CD4-positive, alpha-beta T cell treated with Interleukin-12 subunit alpha and Interleukin-12 subunit beta, for 1 hour (primary cell): ENCODE measurements at regions not wholly inside any gene's neighbourhood (a gene's known extent, or its start where the extent isn't known, plus 50 kb on each side); places are given as distances from the start of the nearest gene placed in this dataset.

Experiments
- DNase-seq: peaks from one replicate; pipeline ENCODE4 v3.0.0-alpha.2; 2020

DNA sequence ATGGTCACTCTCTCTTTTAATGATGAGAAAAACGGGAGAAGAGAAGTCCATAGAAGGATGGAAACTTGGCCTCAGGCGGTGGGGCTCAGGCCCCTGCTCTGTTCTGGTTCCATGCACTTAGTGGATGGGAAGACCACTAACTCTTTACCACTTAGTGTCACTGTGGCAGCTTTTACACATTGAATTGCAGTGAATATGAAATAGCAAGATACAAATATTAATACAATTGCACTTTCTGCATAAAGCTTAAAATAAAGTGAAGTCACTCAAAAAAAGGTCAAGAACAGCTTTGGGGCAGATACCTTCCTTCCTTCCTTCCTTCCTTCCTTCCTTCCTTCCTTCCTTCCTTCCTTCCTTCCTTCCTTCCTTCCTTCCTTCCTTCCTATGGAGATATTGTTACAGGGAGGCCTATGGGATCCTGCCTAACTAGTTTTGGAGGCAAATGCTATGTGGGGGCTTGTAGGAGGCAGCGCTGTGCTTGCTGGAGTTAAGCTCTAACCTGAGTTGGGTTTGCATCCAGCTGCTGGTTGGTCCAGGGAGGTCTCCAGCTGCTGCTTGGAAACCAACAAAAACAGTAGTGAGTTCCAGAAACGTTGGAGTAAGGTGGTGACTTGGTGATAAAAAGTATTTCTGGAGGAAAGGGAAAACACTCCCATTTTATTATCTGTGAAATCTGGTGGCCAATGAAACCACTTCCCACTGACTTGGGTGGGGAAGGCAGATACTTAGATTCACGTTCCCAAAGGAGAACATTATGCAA, 62.3 kb upstream of the NKX2-2 start:
- DNase-seq, result no peak

DNA sequence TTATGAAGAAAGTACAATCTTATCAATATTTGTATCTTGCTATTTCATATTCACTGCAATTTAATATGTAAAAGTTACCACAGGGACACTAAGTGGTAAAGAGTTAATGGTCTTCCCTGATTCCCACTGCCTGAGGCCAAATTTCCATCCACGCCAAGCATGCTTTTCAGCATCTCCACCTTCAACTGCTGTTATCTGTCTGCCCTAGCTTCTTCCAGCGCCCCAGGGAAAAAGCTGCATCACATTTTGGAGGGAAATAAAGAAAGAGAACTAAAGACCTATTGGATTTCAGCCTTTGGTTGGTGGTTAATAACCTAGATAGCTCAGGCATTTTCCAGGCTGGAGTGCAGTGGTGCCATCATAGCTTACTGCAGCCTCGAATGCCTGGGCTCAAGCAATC, 61.3 kb upstream of the NKX2-2 start:
- DNase-seq, result no peak

DNA sequence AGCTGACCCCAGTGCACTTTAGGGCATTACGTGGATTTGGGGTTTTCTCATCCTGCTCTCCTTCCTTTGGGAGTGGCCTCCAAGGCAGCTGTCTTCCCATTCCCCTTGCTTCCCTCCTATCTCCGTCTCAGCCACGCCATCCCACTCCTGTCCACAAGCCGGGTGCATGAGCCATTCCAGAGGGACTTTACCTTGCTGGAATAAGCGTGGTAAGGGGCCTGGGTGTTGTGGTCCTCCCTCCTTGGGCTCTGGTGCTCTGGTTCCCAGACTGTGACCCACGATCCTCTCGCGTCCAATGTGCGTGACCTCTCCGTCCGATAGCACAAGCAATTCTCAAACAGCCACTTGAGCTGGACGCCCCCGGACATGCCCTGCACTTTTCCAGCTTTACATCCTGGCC, 60.6 kb upstream of the NKX2-2 start:
- no peak for DNase-seq

DNA sequence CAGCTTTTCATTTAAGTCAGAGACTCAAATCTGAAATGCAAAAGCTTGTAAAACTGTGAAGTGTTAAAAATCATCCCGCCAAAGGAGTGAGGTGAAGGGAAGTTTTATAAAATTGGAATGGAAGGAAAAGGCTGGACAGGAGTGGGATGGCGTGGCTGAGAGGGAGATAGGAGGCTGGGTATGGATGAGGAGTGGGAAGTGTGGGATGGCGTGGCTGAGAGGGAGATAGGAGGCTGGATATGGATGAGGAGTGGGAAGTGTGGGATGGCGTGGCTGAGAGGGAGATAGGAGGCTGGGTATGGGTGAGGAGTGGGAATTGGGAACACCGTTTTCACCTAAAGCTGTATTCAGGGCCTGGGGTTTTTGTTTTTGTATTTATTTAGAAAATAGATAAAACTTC, 59.4 kb upstream of the NKX2-2 start:
- DNase-seq, result no peak

DNA sequence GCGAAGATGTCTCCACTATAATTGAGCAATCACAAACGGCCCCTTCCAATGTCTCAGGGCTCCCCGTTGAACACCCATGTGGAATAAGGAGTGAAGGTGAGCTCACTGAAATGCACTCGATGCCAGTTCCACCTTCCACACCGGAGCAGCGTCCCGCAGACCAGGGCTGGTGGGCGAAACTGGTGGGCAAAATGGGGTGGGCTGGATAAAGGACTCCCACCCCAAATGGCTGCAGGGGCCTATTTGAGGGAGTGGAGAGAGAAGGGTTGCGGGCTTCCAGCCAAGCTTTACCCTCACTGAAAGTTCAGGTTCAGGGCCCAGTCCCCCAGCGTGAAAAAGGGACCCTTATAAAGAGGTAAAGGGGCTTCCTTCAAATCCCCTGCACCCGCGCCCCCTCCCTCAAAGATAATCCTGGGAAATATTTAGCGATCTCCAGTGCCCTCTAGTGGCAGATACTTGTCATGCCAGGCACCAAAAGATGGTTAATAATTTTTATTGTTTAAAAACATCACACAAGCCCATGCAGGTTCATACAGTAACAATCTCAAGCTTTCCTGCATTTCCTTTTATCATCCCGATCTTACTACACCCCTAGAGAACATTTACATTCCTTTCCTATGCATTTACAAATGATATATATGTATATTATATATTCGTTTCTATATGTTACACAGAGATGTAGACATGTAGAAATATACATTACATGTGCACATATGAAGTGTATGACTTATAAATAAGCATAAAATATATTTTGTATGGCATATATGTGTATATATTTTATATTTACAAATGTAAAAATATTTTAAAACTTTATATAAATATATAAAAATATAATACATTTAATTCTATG, 58.2 kb upstream of the NKX2-2 start:
- peak; percentile 39 for DNase-seq

DNA sequence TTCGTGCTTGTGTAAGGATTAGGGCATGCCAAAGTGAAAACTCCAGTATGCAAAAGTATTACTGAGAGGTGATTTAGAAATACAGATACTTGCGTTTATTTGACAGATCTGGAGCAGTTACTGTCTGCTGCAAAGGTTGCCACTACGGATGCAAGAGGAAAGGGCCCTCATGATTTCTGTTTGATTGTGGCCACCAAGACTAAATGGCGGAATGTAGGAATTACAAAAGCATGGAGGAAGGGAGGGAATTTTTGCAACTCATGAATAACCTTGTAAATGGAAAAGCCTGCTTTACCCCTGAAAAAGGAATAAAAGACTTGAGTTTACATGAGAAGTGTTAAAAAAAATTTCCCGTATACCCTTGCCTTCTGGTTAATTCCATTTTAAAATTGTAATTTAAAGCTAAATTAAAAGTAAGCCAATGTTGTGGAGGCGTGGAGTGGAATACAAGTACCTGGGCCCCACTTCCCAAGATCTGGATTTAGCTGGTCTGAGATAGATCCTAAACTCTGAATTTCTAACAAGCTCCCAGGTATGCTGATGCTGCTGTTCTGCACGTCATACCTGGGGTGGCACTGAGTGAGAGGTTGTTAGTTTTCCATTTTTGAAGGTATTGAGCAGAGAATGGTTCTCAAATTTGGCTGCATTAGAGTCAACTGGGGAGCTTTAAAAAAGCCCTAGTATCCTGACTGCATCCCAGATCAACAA, 56.6 kb upstream of the NKX2-2 start:
- DNase-seq, result no peak

DNA sequence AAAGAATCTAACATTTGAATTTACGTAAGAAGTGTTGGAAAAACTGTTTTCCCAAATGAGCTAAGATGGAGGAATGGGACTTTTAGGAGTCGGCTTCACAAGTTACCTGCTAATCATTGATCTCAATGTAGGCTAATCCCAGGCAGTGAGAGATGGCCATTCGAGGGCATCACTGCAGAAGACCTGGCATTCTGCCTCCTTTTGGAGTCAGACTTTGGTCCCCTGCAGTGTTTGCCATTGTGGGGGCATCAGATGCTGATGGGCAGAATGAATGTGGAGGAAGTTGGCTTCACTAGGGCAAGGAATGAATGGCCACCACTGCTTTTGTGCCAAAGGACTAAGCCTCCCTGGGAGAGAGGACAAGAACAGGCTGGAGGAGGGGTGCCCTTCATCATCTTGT, 55.7 kb upstream of the NKX2-2 start:
- no peak for DNase-seq

DNA sequence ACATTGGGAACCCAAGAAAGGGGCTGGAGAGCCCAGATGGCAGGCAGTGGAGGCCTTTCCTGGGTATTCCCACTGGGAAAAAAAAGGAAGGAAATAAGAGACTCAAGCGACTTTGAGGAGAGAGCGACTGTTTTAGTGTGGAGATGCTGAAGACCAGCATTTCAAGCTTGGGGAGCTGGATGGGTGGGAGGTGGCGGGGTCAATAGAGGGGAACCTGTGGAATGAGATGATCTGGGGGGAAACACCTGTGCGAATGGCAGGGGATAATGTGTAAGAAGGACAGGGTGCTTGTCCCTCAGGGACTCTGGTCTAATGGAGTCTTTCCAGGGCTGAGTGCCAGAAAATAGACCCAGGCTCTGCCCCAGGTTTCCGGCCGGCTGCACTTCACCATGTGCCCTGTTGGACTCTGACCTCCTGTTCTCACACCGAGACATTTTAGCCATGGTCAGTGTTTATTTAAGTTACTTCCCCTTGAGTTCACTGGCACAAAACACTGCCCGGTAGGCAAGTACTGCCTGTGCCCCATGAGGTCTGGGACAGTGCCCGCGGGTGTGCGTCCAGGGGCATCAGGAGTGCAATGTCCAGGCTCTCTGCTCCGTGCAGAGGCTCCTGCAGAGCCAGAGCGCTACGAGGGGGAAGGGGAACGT, 50.4 kb upstream of the NKX2-2 start:
- DNase-seq, result no peak
